Gastrocnemius medialis (tissue), 4 donors: ENCODE measurements at regions not wholly inside any gene's neighbourhood (a gene's known extent, or its start where the extent isn't known, plus 50 kb on each side); places are given as distances from the start of the nearest gene placed in this dataset.

Experiments
- ATAC-seq, 2 donors: fragments of 150-250 bp; one replicate each; pipeline ENCODE4 v1.9.1; 2016
- DNase-seq, 2 donors: peaks; one replicate each; pipeline ENCODE4 v3.0.0-alpha.2; 2019
- H3K27ac ChIP-seq, 4 donors: fragments of 200-600 bp; sonication (generic); 1 replicate in 1 of 4; 2 replicates in 3 of 4; pipeline ENCODE4 v1.5.1; 2016 to 2018; ENCODE audit warnings: mild to moderate bottlenecking in 2 of 4, moderate library complexity in 1 of 4
- H3K27me3 ChIP-seq, 3 donors: fragments of 200-600 bp; sonication (generic) in 2 of 3; 1 replicate in 1 of 3; 2 replicates in 2 of 3; pipeline versions ENCODE4 v1.5.1 to v1.6.0; 2016 to 2019; ENCODE audit warnings: mild to moderate bottlenecking in 1 of 3, moderate library complexity in 1 of 3
- H3K36me3 ChIP-seq, 2 donors: fragments of 200-600 bp; sonication (generic) in 1 of 2; one replicate each; pipeline ENCODE4 v1.5.1; 2017 to 2018
- H3K4me1 ChIP-seq, 2 donors: fragments of 200-600 bp; sonication (generic) in 1 of 2; one replicate each; pipeline ENCODE4 v1.5.1; 2016 to 2017; ENCODE audit warnings: mild to moderate bottlenecking in 2 of 2
- H3K4me3 ChIP-seq, 4 donors: fragments of 200-600 bp; sonication (generic) in 3 of 4; 1 replicate in 1 of 4; 2 replicates in 3 of 4; pipeline ENCODE4 v1.5.1; 2016 to 2019; ENCODE audit warnings: mild to moderate bottlenecking in 2 of 4
- H3K9me3 ChIP-seq, 3 donors: fragments of 200-600 bp; sonication (generic) in 2 of 3; 1 replicate in 1 of 3; 2 replicates in 2 of 3; pipeline ENCODE4 v1.5.1; 2016 to 2019
- POLR2A ChIP-seq, 2 donors: fragments of 450-650 bp; IDR thresholded peaks; one replicate each; pipeline ENCODE4 v1.6.1; 2017; ENCODE audit warnings: antibody characterized with exemption in 2 of 2, mild to moderate bottlenecking in 2 of 2, moderate library complexity in 2 of 2
- in situ Hi-C, 4 donors: fragments of 200-750 bp; cut with MboI; loops; one replicate each; pipeline versions ENCODE4 v1.15.0 to v1.8.0; 2017; ENCODE audit warnings: low sequenced_read_pairs in 4 of 4
- intact Hi-C: fragments of 100-400 bp; cut with DNase I; formaldehyde crosslinking; loops from one replicate; pipeline ENCODE4 v1.15.1; 2023; ENCODE audit warnings: low total_unique reads
- TF ChIP-seq, protein P1 (sequence below), 5 experiments: fragments of 450-650 bp in 3 of 5; fragments of 200-600 bp in 2 of 5; sonication (generic) in 2 of 5; IDR thresholded peaks in 4 of 5; conservative IDR thresholded peaks in 1 of 5; 1 replicate in 4 of 5; 2 replicates in 1 of 5; pipeline ENCODE4 v1.5.1; 2016 to 2019; ENCODE audit warnings: antibody characterized with exemption in 5 of 5, mild to moderate bottlenecking in 3 of 5, moderate library complexity in 3 of 5

DNA sequence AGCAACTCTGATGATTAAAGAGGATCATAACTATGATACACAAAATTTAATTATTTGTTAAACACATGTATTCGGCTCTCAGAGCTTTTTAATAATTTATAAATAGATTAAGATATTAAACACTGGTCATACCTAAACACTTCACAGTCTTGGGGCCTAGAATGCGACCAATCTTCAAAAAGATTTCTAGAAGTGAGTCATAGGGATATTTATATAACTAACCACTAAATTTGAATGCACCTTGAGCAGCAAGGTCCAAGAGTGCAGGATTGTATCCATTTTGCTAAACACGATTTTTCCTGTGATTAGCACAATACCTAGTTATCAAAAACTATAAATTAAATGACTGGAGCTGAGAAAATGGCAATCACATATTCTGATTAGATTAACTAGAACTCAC, 709.3 kb downstream of the EPHA7 start:
- TF ChIP-seq, protein P1, sequence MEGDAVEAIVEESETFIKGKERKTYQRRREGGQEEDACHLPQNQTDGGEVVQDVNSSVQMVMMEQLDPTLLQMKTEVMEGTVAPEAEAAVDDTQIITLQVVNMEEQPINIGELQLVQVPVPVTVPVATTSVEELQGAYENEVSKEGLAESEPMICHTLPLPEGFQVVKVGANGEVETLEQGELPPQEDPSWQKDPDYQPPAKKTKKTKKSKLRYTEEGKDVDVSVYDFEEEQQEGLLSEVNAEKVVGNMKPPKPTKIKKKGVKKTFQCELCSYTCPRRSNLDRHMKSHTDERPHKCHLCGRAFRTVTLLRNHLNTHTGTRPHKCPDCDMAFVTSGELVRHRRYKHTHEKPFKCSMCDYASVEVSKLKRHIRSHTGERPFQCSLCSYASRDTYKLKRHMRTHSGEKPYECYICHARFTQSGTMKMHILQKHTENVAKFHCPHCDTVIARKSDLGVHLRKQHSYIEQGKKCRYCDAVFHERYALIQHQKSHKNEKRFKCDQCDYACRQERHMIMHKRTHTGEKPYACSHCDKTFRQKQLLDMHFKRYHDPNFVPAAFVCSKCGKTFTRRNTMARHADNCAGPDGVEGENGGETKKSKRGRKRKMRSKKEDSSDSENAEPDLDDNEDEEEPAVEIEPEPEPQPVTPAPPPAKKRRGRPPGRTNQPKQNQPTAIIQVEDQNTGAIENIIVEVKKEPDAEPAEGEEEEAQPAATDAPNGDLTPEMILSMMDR (IDR thresholded peaks at IDR 0.05 in 4 of 5, conservative IDR thresholded peaks at IDR 0.05 in 1 of 5), result no peak
- no peak for TF ChIP-seq POLR2A (IDR thresholded peaks at IDR 0.05)
- no peaks in the 10 kb centered on the region for H3K27me3 ChIP-seq
- no peaks in the 10 kb centered on the region for H3K4me1 ChIP-seq
- DNase-seq (no peak), ATAC-seq (no peak)
- intact Hi-C loops (no loop called here), in situ Hi-C loops (no loop called here)
- H3K36me3 ChIP-seq, result no peaks in the 10 kb centered on the region
- H3K4me3 ChIP-seq, result no peak overlapping the region
- no peak overlapping the region for H3K27ac ChIP-seq
- H3K9me3 ChIP-seq, result no peaks in the 10 kb centered on the region

- in situ Hi-C loops (no loop called here), intact Hi-C loops (no loop called here)
- ATAC-seq (no peak), DNase-seq (no peak)
- TF ChIP-seq, protein P1 (IDR thresholded peaks at IDR 0.05 in 4 of 5, conservative IDR thresholded peaks at IDR 0.05 in 1 of 5), result no peak
- no peak for TF ChIP-seq POLR2A (IDR thresholded peaks at IDR 0.05)
- no peak overlapping the region for H3K4me3 ChIP-seq
- H3K27me3 ChIP-seq, result no peaks in the 10 kb centered on the region
- no peaks in the 10 kb centered on the region for H3K9me3 ChIP-seq
- no peaks in the 10 kb centered on the region for H3K4me1 ChIP-seq
- H3K36me3 ChIP-seq, result no peaks in the 10 kb centered on the region
- H3K27ac ChIP-seq, result no peak overlapping the region
Measured at GRCh38 chr6:92708945-92709344, 710.4 kb downstream of the EPHA7 start.

- Histone ChIP-seq H3K27ac (no peak overlapping the region), H3K4me1 (no peaks in the 10 kb centered on the region), H3K9me3 (no peaks in the 10 kb centered on the region), H3K27me3 (no peaks in the 10 kb centered on the region), H3K36me3 (no peaks in the 10 kb centered on the region), H3K4me3 (no peak overlapping the region)
- TF ChIP-seq, protein P1 (IDR thresholded peaks at IDR 0.05 in 4 of 5, conservative IDR thresholded peaks at IDR 0.05 in 1 of 5), result no peak
- in situ Hi-C loops, result no loop called here
- DNase-seq (no peak), ATAC-seq (no peak)
- intact Hi-C loops, result no loop called here
Measured at GRCh38 chr6:92708270-92708669, 711.1 kb downstream of the EPHA7 start.

DNA sequence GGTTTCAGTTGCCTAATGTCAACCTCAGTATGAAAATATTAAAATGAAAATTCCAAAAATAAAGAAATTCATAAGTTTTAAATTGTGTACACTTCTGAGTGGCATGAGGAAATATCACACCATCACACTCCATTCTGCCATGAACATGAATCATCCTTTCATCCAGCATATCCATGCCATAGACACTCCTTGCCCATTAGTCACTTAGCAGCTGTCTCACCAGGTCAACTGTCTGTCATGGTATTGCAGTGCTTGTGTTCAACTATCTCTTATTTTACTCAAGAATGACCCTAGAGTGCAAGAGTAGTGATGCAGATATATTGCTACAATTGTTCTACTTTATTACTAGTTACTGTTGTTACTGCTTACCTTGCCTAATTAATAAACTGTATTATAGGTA, 712.4 kb downstream of the EPHA7 start:
- in situ Hi-C loops (no loop called here), intact Hi-C loops (no loop called here)
- Histone ChIP-seq H3K4me3 (no peak overlapping the region), H3K4me1 (no peaks in the 10 kb centered on the region), H3K36me3 (no peaks in the 10 kb centered on the region), H3K27me3 (no peaks in the 10 kb centered on the region), H3K27ac (no peak overlapping the region), H3K9me3 (no peaks in the 10 kb centered on the region)
- TF ChIP-seq, protein P1 (IDR thresholded peaks at IDR 0.05 in 4 of 5, conservative IDR thresholded peaks at IDR 0.05 in 1 of 5), result no peak
- no peak for TF ChIP-seq POLR2A (IDR thresholded peaks at IDR 0.05)
- ATAC-seq (no peak), DNase-seq (no peak)

DNA sequence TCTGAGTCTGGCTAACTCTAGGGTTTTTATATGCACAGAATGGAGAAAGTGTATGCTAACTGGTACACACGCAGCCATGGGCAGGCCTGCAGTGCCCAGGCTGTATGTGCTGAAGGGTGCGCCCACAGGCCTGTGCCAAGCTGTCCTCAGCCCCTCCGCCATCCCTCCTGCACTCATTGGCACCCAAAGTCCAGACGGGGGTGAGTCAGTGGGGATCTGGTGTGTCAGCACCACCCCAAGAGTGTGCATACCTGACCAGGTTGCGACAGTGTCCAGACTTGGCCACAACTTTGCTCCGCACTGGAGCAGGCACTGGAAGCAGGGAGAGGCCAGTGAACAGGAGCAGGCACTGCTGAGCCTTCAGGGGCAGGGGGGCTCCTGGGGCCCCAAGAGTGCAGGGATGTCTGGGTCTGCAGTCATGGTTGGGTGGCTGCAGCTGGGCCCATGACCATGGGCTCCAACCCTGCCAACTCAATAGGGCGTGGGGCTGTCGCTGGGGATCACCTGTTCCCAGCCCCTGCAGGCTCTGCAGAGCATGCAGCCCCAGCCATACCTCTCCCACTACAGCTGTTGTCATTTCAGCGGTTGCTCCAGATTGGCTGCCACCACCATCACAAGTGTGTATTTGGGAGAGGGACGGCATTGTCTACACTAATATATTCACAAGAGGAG, 717.8 kb downstream of the EPHA7 start:
- H3K9me3 ChIP-seq, result no peaks in the 10 kb centered on the region
- H3K4me1 ChIP-seq, result no peaks in the 10 kb centered on the region
- DNase-seq (no peak), ATAC-seq (no peak)
- TF ChIP-seq, protein P1 (IDR thresholded peaks at IDR 0.05 in 4 of 5, conservative IDR thresholded peaks at IDR 0.05 in 1 of 5), result no peak
- TF ChIP-seq POLR2A (IDR thresholded peaks at IDR 0.05), result no peak
- H3K27me3 ChIP-seq, result no peaks in the 10 kb centered on the region
- no peak overlapping the region for H3K27ac ChIP-seq
- in situ Hi-C loops, result no loop called here
- no peaks in the 10 kb centered on the region for H3K36me3 ChIP-seq
- H3K4me3 ChIP-seq, result no peak overlapping the region
- intact Hi-C loops, result no loop called here
